HUES64 (cell line): ENCODE measurements at regions not wholly inside any gene's neighbourhood (a gene's known extent, or its start where the extent isn't known, plus 50 kb on each side); places are given as distances from the start of the nearest gene placed in this dataset.
"Not testable (repeated sequence)": the region's sequence is repeated elsewhere in the genome, so short reads cannot be mapped to it uniquely, and the experiment has no call there.

ENCODE experiments used
- H3K27ac ChIP-seq: 2 replicates; pipeline ENCODE4 v1.7.0; 2013; ENCODE audit warnings: low read depth, low read length, inconsistent platforms
- H3K27me3 ChIP-seq: 2 replicates; pipeline ENCODE4 v1.6.1; 2013; ENCODE audit warnings: mild to moderate bottlenecking, low read length; ENCODE audit not compliant: insufficient read depth
- H3K36me3 ChIP-seq: 2 replicates; pipeline ENCODE4 v1.6.1; 2013; ENCODE audit warnings: mild to moderate bottlenecking, low read length; ENCODE audit not compliant: insufficient read depth
- H3K4me1 ChIP-seq: 2 replicates; pipeline ENCODE4 v1.6.1; 2013; ENCODE audit warnings: mild to moderate bottlenecking, low read length, moderate library complexity; ENCODE audit not compliant: insufficient read depth
- H3K4me3 ChIP-seq: 2 replicates; pipeline ENCODE4 v1.5.1; 2013; ENCODE audit warnings: mild to moderate bottlenecking, low read length, moderate library complexity
- H3K9ac ChIP-seq: 2 replicates; pipeline ENCODE4 v1.6.1; 2013; ENCODE audit warnings: mild to moderate bottlenecking, low read depth, low read length
- H3K9me3 ChIP-seq: 2 replicates; pipeline ENCODE4 v1.6.1; 2013; ENCODE audit warnings: low read depth, low read length; ENCODE audit not compliant: insufficient read depth
- WGBS: fragments of 150-250, 120-280 bp; methylation state at CpG from one replicate; pipeline ENCODE4 v1.1.7; 2013; ENCODE audit warnings: missing lambda C conversion rate; 5-methylcytosine and 5-hydroxymethylcytosine counted together

DNA sequence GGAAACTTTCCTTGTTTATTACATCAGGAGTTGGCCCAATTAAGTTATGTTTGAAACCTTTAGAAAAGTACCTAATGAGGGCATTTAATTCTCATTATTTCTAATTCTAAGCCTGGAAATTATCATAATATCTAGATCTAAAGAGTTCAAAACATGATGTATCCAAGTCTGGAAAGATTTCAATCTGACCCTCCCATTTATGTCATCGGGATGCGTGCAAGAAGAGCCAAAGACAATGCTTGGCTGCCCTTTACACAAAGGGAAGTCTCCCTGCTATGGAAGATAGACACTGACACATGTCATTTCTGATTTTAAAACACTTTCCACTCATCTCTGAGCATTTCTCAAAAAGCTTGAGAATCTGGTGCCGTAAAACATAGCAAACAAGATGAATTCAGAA is 222.4 kb downstream of the ANTXR2 start:
- 96% methylated on average over 3 of the region's 3 CpGs for WGBS

DNA sequence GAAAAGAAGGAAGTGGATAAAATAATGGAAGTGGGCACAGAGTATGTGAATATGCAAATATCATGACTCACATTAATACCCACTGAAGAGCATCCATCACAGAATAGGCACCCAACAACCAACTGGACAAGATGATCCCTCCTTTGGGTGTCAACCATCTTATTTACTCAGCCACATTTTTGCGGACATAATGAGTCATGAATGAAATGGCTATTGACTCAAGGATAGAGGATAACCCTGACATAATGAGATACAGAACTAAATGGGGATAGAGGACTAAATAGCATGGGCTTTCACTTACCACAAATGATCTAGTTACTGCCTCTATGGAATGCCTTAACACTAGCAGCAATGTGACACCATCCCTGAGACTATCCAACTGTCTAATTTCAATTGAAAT is 224.7 kb downstream of the ANTXR2 start:
- Histone ChIP-seq H3K36me3 (no peaks in the 10 kb centered on the region), H3K27me3 (no peaks in the 10 kb centered on the region)
- 88% methylated on average over 1 of the region's 1 CpG for WGBS

More for the DNA sequence above, 222.4 kb downstream of the ANTXR2 start:
- no peak overlapping the region for H3K4me3 ChIP-seq
- H3K27me3 ChIP-seq, result no peaks in the 10 kb centered on the region
- H3K36me3 ChIP-seq, result no peaks in the 10 kb centered on the region
- no peaks in the 10 kb centered on the region; the same call in 1 of the 2 replicates for H3K4me1 ChIP-seq
- H3K9me3 ChIP-seq, result no peaks in the 10 kb centered on the region
- H3K27ac ChIP-seq, result no peak overlapping the region
- no peak overlapping the region for H3K9ac ChIP-seq

DNA sequence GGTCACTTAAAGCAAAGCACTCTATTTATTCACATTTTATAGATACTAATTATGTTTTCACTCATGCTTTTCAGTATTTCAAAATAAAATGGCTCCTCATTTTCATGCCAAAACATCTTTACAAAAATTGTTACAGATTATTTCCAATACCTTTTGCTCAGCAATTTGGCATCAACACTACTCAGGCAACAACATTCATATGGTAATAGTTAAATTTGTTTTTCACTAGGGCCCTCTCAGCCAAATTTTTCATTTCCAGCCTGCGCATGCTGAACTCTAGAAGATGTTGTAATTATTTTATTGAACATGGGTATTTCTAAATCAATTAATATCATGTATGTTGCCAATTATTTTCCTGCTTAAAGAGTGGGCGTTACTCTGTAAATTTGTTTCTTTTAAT is 225.6 kb downstream of the ANTXR2 start:
- no CpG with 5 or more reads among the region's 2 CpGs for WGBS
- H3K27me3 ChIP-seq, result no peaks in the 10 kb centered on the region
- H3K36me3 ChIP-seq, result no peaks in the 10 kb centered on the region
- no peak overlapping the region for H3K27ac ChIP-seq
- H3K4me3 ChIP-seq, result no peak overlapping the region
- no peaks in the 10 kb centered on the region; the same call in 1 of the 2 replicates for H3K4me1 ChIP-seq
- H3K9ac ChIP-seq, result no peak overlapping the region
- peaks cover 1% of the 10 kb centered on the region; the same call in 1 of the 2 replicates for H3K9me3 ChIP-seq

More for the DNA sequence above, 224.7 kb downstream of the ANTXR2 start:
- Histone ChIP-seq H3K27ac (no peak overlapping the region), H3K9ac (no peak overlapping the region), H3K4me3 (no peak overlapping the region), H3K4me1 (no peaks in the 10 kb centered on the region; the same call in 1 of the 2 replicates), H3K9me3 (no peaks in the 10 kb centered on the region)

DNA sequence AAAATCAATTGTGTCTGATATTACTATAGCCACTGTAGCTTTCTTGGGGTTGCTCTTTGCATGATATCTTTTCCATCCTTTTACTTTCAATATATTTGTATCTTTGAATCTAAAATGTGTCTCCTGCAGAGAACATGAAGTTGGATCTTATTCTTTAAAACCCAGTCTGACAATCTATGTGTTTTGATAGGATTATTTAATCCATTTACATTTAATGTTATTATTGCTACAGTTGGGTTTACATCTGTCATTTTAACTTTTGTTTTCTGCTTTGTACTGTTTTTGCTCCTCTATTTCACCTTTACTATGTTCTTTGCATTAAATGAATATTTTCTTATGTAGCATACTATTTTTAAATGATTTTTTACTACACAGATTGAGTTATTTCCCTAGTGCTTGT is 230.9 kb downstream of the ANTXR2 start:
- H3K27me3 ChIP-seq, result no peaks in the 10 kb centered on the region
- peaks cover 20% of the 10 kb centered on the region for H3K9me3 ChIP-seq
- no peak overlapping the region for H3K4me3 ChIP-seq
- no peak overlapping the region for H3K9ac ChIP-seq
- no peaks in the 10 kb centered on the region; the same call in 1 of the 2 replicates for H3K4me1 ChIP-seq
- no peaks in the 10 kb centered on the region for H3K36me3 ChIP-seq
- H3K27ac ChIP-seq, result no peak overlapping the region

DNA sequence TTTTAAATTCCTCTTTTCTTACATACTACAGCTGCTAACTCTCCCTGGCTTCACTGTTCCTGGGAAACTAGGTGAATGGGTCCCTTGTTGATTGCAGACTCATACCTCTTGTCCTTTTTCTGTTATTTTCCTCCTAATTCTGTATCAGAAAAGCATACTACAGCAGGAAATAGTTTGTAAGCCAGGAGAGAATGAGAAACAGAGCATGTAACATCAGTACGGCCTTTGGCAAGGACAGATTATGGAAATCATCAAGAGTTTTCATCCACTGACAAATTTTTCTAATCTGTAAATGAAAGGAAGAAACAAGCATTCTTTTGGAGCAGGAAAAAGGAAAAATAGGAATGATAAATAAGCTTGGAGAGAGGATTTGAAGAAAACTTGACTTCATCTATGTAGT is 239.2 kb downstream of the ANTXR2 start:
- no peaks in the 10 kb centered on the region for H3K4me1 ChIP-seq
- H3K36me3 ChIP-seq, result no peaks in the 10 kb centered on the region
- H3K27ac ChIP-seq, result no peak overlapping the region
- H3K9me3 ChIP-seq, result 0 out of 2 replicates have a peak, but pooled peaks cover 9% of the 10 kb centered on the region
- H3K27me3 ChIP-seq, result no peaks in the 10 kb centered on the region
- 100% methylated on average over 1 of the region's 1 CpG for WGBS
- H3K9ac ChIP-seq, result no peak overlapping the region
- no peak overlapping the region for H3K4me3 ChIP-seq

DNA sequence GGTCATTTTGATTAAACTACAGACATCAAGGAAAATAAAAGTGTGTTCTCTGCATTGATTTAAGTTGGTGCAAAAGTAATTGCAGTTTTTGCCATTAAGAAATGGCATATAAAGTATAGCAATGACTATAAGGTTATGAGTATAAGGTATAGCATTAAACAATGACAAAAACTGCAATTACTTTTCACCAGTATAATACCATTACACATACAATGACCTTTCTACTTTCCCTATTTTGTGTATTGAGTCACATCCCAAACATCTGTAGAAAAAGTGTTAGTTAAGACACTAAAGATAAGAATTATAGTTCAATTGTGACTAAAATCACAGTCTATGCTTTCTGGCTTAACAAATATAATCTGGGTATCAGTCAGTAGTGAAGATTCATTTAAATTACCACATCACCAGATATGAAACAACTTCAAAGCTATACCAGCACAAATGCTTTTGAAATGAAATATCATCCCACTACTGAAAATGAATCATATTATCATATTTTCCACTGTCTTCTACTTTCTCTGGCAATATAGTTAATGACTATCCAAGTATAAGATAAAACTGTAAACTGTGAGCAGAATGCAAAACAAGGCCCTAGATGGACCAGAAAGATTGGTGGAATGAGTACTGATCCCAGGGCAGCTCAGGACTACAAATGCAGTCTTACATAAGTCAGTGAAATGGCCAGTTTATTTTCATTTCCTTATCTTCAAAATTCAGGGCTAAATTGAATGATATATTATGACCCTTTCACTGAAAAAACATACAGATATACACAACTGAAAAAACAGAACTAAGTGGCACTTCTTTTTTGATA is 241.1 kb downstream of the ANTXR2 start:
- Histone ChIP-seq H3K4me1 (no peaks in the 10 kb centered on the region), H3K9me3 (no peaks in the 10 kb centered on the region), H3K27me3 (no peaks in the 10 kb centered on the region), H3K36me3 (no peaks in the 10 kb centered on the region), H3K4me3 (no peak overlapping the region), H3K27ac (no peak overlapping the region), H3K9ac (no peak overlapping the region)

DNA sequence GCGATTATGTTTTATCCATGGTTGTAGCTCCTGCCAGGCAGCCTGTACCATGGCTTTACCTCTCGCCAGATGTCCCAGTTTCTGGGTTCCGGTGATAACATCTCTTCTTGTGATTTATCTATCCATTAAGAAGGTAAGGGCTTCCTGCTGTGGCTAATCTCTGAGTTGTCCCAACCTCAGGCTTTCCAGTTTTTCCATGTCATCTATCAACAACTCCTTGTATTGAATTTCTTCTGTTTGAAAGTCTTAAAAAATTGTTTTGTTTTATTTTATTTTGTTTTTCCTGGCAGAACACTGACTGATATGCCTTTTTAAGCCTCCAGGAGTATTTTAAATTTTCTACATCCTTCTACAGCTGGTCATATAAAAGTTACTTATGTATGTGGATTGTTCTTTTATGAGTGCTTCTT is 241.9 kb downstream of the ANTXR2 start:
- 56% methylated on average over 3 of the region's 3 CpGs for WGBS
- Histone ChIP-seq H3K4me3 (no peak overlapping the region), H3K36me3 (no peaks in the 10 kb centered on the region), H3K4me1 (no peaks in the 10 kb centered on the region), H3K9ac (no peak overlapping the region), H3K27me3 (no peaks in the 10 kb centered on the region), H3K9me3 (no peaks in the 10 kb centered on the region), H3K27ac (no peak overlapping the region)

DNA sequence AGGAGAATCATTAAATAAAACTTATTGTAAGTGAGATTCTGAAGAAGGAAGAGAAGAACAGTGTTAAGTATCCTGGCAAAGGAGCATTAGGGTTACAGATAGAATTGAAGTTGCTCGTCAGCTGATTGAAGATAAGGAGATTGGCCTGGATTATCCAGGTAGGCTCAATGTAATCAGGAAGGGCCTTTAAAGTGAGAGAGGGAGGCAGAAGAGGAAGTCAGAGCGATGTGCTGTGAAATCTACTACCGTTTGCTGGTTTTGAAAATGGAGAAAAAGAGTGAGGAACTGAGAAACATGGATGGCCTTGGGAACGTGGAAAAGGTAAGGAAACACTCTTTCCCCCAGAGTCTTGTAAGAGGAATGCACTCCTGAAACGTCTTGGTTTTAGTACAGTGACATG is 245.7 kb downstream of the ANTXR2 start:
- no peak overlapping the region for H3K9ac ChIP-seq
- H3K27me3 ChIP-seq, result no peaks in the 10 kb centered on the region
- no peak overlapping the region for H3K27ac ChIP-seq
- no peaks in the 10 kb centered on the region for H3K4me1 ChIP-seq
- H3K9me3 ChIP-seq, result peaks cover 6% of the 10 kb centered on the region; the same call in 1 of the 2 replicates
- no peaks in the 10 kb centered on the region for H3K36me3 ChIP-seq
- WGBS, result 87% methylated on average over 5 of the region's 5 CpGs
- no peak overlapping the region for H3K4me3 ChIP-seq

DNA sequence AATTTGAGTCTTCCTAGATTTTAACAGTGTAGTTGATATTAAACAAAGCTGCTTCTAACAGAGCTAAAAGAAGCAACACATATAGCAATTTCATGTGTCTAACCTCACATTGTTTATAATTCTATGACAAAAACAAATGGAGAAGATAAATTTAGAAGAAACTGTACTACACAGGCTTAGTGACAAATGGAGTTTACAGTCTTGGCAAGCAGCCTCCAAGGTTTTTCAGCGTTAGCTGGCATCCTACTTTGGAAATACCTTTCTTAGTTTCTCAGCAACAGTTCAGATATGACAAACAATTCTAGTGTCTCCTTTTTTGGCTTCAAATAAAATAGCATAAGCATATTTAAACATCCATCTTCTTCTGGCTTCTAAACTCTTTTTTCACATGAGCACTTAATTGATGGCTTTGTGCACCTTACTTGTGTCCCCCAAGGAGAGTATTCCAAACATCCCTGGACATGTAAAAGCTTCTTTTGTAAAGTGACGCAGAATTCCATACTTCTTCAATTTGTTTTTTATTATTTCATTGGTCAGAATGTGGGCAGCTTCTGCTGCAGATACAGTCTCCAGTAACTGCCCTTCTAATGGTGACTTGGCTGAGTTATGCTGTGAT is 249.8 kb downstream of the ANTXR2 start:
- Histone ChIP-seq H3K27ac (no peak overlapping the region), H3K4me3 (no peak overlapping the region), H3K9ac (no peak overlapping the region), H3K27me3 (no peaks in the 10 kb centered on the region), H3K36me3 (no peaks in the 10 kb centered on the region), H3K9me3 (peaks cover 6% of the 10 kb centered on the region; the same call in 1 of the 2 replicates), H3K4me1 (no peaks in the 10 kb centered on the region)
- 99% methylated on average over 2 of the region's 2 CpGs for WGBS

DNA sequence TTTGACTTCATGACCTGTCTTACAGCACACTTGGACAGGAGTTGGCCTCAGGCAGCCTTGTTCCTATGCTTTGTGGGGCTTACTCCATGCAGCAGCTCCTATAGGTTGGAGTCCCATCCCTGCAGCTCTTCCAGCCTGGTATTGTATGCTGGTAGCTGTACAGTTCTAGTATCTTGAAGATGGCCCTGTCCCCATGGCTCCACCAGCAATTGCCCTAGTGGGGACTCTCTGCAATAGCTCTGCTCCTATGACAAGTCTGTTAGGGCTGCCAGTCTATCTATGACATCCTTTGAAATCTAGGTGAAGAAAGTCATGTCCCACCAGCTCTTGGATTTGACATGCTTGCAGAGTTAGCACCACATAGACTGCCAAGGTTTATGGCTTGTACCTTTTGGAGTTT is 252.6 kb downstream of the ANTXR2 start:
- Histone ChIP-seq H3K9ac (no peak overlapping the region), H3K27me3 (no peaks in the 10 kb centered on the region), H3K4me3 (no peak overlapping the region), H3K27ac (no peak overlapping the region), H3K4me1 (no peaks in the 10 kb centered on the region), H3K9me3 (peaks cover 8% of the 10 kb centered on the region; the same call in 1 of the 2 replicates), H3K36me3 (no peaks in the 10 kb centered on the region)

DNA sequence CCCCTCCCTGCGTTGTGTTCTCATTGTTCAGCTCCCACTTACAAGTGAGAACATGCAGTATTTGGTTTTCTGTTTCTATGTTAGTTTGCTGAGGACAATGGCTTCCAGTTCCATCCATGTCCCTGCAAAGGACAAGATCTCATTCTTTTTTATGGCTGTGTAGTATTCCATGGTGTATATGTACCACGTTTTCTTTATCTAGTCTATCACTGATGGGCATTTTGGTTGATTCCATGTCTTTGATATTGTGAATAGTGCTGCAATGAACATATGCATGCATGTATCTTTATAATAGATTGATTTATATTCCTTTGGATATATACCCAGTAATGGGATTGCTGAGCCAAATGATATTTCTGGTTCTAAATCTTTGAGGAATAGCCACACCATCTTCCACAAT is 265.1 kb downstream of the ANTXR2 start:
- H3K9me3 ChIP-seq, H3K4me3 ChIP-seq, H3K9ac ChIP-seq, H3K27me3 ChIP-seq, H3K27ac ChIP-seq, H3K36me3 ChIP-seq, H3K4me1 ChIP-seq: not testable (repeated sequence)
- 100% methylated on average over 2 of the region's 2 CpGs for WGBS
